ENCODE measurements at regions not wholly inside any gene's neighbourhood (a gene's known extent, or its start where the extent isn't known, plus 50 kb on each side); places are given as distances from the start of the nearest gene placed in this dataset.

DNA sequence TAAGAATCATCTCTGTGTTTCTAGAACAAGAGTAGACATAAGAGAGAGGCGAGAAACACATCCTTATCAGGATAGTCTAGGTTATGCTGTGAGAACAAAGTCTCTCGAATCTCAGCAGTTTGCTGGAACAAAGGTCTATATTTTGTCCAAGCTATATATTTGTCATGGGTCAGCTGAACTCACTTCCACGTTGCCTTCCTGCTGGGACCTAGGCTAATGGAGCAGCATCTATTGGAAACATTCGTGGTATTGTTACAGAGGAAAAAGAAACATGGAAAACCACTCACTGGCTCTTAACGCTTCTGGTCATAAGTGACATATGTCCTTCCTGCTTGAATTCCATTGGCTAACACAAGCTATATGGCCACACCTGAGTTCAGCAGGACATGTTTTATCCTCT, 112.6 kb upstream of the DYRK2 start:
- H3K9me2 ChIP-seq (ENCODE audit: insufficient read depth): no peaks in the 10 kb centered on the region
- CTCF ChIA-PET: no interaction called here
- RAD21 ChIA-PET (ENCODE audit: low non-redundant PET in 1 of 2, low total read pairs in 2 of 2, uncharacterized antibody in 2 of 2, unreplicated experiment in 2 of 2): no interaction called here
- peaks cover 0 to 12% of the 10 kb centered on the region in 2 experiments; a peak in 1 of 4 replicates for H3K4me1 ChIP-seq (ENCODE audit: control insufficient read depth in 1 of 2, insufficient read depth in 2 of 2, low read length in 2 of 2)
- POLR2A ChIA-PET: no interaction called here
- intact Hi-C loops (cut with micrococcal nuclease): no loop called here
- no TSS peak for BruUV-seq (replicated peaks)
- H3K4me3 ChIP-seq (replicated peaks in 1 of 2; ENCODE audit: low read depth in 1 of 2, low read length in 2 of 2): no peak overlapping the region
- H3K9ac ChIP-seq (ENCODE audit: low read length): no peak overlapping the region
- H3K9me3 ChIP-seq (ENCODE audit: control insufficient read depth in 1 of 2, insufficient read depth in 1 of 2, low read depth in 1 of 2, low read length in 2 of 2): no peaks in the 10 kb centered on the region
- DNase-seq (ENCODE audit: low read depth, low spot score) (no peak), ATAC-seq (no peak)
- no peak overlapping the region for H3K27ac ChIP-seq (ENCODE audit: low read depth, low read length)
- TF ChIP-seq EZH2phosphoT487 (IDR thresholded peaks at IDR 0.05; ENCODE audit: borderline replicate concordance) (no peak), SP1 (IDR thresholded peaks at IDR 0.05; ENCODE audit: low read depth) (no peak), POLR2AphosphoS5 (IDR thresholded peaks at IDR 0.05; ENCODE audit: low read depth, low read length) (no peak), ATF3 (IDR thresholded peaks at IDR 0.05) (no peak), FOSL1 (IDR thresholded peaks at IDR 0.05; ENCODE audit: low read depth) (no peak), ZBTB33 (IDR thresholded peaks at IDR 0.05; ENCODE audit: extremely low read depth, insufficient replicate concordance, low read length) (no peak), CEBPB (IDR thresholded peaks at IDR 0.05; ENCODE audit: low read depth) (no peak), TCF7L2 (IDR thresholded peaks at IDR 0.05; ENCODE audit: borderline replicate concordance, extremely low read depth, insufficient read depth, insufficient read length) (no peak), YY1 (IDR thresholded peaks at IDR 0.05; ENCODE audit: extremely low read depth, insufficient replicate concordance, low read depth, low read length) (no peak)
- TF ChIP-seq, protein P1, sequence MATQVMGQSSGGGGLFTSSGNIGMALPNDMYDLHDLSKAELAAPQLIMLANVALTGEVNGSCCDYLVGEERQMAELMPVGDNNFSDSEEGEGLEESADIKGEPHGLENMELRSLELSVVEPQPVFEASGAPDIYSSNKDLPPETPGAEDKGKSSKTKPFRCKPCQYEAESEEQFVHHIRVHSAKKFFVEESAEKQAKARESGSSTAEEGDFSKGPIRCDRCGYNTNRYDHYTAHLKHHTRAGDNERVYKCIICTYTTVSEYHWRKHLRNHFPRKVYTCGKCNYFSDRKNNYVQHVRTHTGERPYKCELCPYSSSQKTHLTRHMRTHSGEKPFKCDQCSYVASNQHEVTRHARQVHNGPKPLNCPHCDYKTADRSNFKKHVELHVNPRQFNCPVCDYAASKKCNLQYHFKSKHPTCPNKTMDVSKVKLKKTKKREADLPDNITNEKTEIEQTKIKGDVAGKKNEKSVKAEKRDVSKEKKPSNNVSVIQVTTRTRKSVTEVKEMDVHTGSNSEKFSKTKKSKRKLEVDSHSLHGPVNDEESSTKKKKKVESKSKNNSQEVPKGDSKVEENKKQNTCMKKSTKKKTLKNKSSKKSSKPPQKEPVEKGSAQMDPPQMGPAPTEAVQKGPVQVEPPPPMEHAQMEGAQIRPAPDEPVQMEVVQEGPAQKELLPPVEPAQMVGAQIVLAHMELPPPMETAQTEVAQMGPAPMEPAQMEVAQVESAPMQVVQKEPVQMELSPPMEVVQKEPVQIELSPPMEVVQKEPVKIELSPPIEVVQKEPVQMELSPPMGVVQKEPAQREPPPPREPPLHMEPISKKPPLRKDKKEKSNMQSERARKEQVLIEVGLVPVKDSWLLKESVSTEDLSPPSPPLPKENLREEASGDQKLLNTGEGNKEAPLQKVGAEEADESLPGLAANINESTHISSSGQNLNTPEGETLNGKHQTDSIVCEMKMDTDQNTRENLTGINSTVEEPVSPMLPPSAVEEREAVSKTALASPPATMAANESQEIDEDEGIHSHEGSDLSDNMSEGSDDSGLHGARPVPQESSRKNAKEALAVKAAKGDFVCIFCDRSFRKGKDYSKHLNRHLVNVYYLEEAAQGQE (IDR thresholded peaks at IDR 0.05; ENCODE audit: low read depth): no peak
- TF ChIP-seq, protein P2, sequence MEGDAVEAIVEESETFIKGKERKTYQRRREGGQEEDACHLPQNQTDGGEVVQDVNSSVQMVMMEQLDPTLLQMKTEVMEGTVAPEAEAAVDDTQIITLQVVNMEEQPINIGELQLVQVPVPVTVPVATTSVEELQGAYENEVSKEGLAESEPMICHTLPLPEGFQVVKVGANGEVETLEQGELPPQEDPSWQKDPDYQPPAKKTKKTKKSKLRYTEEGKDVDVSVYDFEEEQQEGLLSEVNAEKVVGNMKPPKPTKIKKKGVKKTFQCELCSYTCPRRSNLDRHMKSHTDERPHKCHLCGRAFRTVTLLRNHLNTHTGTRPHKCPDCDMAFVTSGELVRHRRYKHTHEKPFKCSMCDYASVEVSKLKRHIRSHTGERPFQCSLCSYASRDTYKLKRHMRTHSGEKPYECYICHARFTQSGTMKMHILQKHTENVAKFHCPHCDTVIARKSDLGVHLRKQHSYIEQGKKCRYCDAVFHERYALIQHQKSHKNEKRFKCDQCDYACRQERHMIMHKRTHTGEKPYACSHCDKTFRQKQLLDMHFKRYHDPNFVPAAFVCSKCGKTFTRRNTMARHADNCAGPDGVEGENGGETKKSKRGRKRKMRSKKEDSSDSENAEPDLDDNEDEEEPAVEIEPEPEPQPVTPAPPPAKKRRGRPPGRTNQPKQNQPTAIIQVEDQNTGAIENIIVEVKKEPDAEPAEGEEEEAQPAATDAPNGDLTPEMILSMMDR (IDR thresholded peaks at IDR 0.05 in 2 of 3, conservative IDR thresholded peaks at IDR 0.05 in 1 of 3; ENCODE audit: borderline replicate concordance in 1 of 3, insufficient read depth in 1 of 3, low read depth in 2 of 3, low read length in 2 of 3): no peak
- H2AFZ ChIP-seq (ENCODE audit: low read depth, low read length, poor library complexity, severe bottlenecking): no peak overlapping the region
- no peaks in the 10 kb centered on the region for H3K79me2 ChIP-seq (ENCODE audit: insufficient read depth, low read length)
- H3K27me3 ChIP-seq (ENCODE audit: insufficient read depth, low read length): no peaks in the 10 kb centered on the region
- no peak overlapping the region for H3K4me2 ChIP-seq (ENCODE audit: low read length)
- H3K36me3 ChIP-seq (ENCODE audit: control insufficient read depth in 1 of 2, insufficient read depth in 2 of 2, low read length in 2 of 2): no peaks in the 10 kb centered on the region
- H4K20me1 ChIP-seq (ENCODE audit: insufficient read depth): no peaks in the 10 kb centered on the region
